ENCODE measurements at regions not wholly inside any gene's neighbourhood (a gene's known extent, or its start where the extent isn't known, plus 50 kb on each side); places are given as distances from the start of the nearest gene placed in this dataset.

DNA sequence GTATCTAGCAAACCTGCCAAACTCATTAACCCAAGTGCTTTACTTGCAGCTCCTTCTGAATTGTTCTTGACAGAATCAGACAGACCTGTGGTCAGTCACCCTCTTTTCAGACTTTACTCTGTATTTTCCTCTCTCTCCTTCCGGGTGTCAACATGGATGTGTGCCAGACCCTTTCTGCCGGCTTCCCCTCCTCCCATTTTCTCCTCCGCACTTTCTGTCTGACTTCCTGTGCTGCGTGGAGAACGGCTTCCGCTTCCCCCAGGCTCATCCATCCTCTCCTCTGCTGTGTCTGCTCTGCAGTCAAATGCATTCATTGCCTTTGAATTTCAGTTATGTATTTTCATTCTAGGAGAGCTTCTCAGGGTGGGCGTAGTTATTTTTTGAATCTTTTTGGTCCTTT, 53.3 kb upstream of the LRPAP1 start:
- peak; percentile 21 for DNase-seq

GRCh38 chr4:3582091-3582475, 49.9 kb upstream of the LRPAP1 start:
- DNase-seq = no peak

Data from EL (cell line).